ENCODE measurements at regions not wholly inside any gene's neighbourhood (a gene's known extent, or its start where the extent isn't known, plus 50 kb on each side); places are given as distances from the start of the nearest gene placed in this dataset.

DNA sequence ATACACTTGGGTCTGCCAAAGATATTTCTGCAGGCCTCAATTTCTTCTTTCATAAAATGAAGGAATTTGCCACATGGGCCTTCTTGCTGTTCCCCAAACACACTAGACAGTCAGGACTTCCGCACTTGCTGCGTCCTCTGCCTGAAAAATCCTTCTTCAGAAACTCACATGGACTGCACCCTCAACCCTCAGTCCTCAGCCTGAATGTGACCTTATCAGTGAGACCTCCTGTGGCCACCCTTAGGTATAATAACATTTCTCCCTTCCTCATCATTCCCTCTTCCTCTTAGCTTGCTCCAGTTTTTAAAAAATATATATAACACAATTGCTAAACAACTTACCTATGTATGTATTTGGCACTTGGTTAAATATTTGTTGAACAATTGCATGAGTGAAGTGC, 257.5 kb downstream of the MFSD1 start:
- no peak for DNase-seq
- H3K27me3 ChIP-seq, result no peaks in the 10 kb centered on the region
- H3K9me3 ChIP-seq, result no peaks in the 10 kb centered on the region
- no peaks in the 10 kb centered on the region for H3K4me1 ChIP-seq
- H3K27ac ChIP-seq, result no peak overlapping the region
- no peak for TF ChIP-seq CTCF (IDR thresholded peaks at IDR 0.05)
- no peaks in the 10 kb centered on the region for H3K36me3 ChIP-seq
- H3K4me3 ChIP-seq, result no peak overlapping the region
- intact Hi-C loops (cut with DNase I; ENCODE audit: low total_unique reads), result no loop called here

- Histone ChIP-seq H3K27ac (no peak overlapping the region), H3K27me3 (no peaks in the 10 kb centered on the region), H3K4me1 (no peaks in the 10 kb centered on the region), H3K4me3 (no peak overlapping the region), H3K9me3 (no peaks in the 10 kb centered on the region), H3K36me3 (no peaks in the 10 kb centered on the region)
- TF ChIP-seq CTCF (IDR thresholded peaks at IDR 0.05), result no peak
- intact Hi-C loops (cut with DNase I; ENCODE audit: low total_unique reads), result no loop called here
- DNase-seq, result no peak
Measured at GRCh38 chr3:159062734-159063410, 261.0 kb downstream of the MFSD1 start.

- Histone ChIP-seq H3K4me1 (no peaks in the 10 kb centered on the region), H3K27me3 (no peaks in the 10 kb centered on the region), H3K4me3 (no peak within 1 kb of the TSS), H3K27ac (no peak within 1 kb of the TSS), H3K36me3 (no peaks in the 10 kb centered on the region), H3K9me3 (no peaks in the 10 kb centered on the region)
- intact Hi-C loops (cut with DNase I; ENCODE audit: low total_unique reads), result no loop called here
- DNase-seq, result no peak
- no peak for TF ChIP-seq CTCF (IDR thresholded peaks at IDR 0.05)
Measured at GRCh38 chr3:159069091-159069490, 267.2 kb downstream of the MFSD1 start, which contains the start of gene IQCJ. Gene IQCJ, plus strand, starts transcription at chr3:159069319.

DNA sequence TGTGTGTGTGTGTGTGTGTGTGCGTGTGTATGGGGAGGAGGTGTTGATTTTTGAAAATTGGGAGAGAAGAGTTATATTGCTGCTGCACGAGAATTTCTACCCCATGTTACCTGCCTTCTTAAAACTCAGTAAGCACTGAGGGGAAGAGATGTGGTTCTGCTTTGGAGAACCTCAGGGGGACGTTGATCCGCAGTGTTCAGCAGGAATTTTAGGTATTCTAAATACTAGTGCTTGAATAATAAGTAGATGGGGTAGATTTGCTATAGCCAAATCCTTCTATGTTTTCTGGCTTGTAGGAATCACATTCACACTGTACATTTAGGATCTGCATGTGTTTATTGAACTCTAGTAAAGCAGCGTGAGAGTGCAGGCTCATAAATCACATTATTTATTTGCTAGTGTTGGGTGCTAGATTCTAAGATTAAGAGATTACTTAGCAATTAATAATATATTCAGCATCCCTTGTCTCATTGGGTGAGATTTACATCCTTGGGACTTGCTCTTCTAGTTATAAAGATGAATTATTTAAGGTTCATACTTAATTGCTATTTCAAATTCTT, 268.1 kb downstream of the MFSD1 start:
- no peak for DNase-seq
- intact Hi-C loops (cut with DNase I; ENCODE audit: low total_unique reads), result no loop called here

GRCh38 chr3:159074756-159075701, 273.2 kb downstream of the MFSD1 start:
- H3K9me3 ChIP-seq, result no peaks in the 10 kb centered on the region
- no peak overlapping the region for H3K4me3 ChIP-seq
- H3K4me1 ChIP-seq, result no peaks in the 10 kb centered on the region
- no peak for DNase-seq
- H3K27ac ChIP-seq, result no peak overlapping the region
- no peak for TF ChIP-seq CTCF (IDR thresholded peaks at IDR 0.05)
- no peaks in the 10 kb centered on the region for H3K36me3 ChIP-seq
- intact Hi-C loops (cut with DNase I; ENCODE audit: low total_unique reads), result no loop called here
- no peaks in the 10 kb centered on the region for H3K27me3 ChIP-seq

More for the DNA sequence above, 268.1 kb downstream of the MFSD1 start:
- Histone ChIP-seq H3K36me3 (no peaks in the 10 kb centered on the region), H3K4me3 (no peak overlapping the region), H3K9me3 (no peaks in the 10 kb centered on the region), H3K27ac (no peak overlapping the region), H3K27me3 (no peaks in the 10 kb centered on the region), H3K4me1 (no peaks in the 10 kb centered on the region)
- no peak for TF ChIP-seq CTCF (IDR thresholded peaks at IDR 0.05)
